OCI-LY7 (cell line): ENCODE measurements at regions not wholly inside any gene's neighbourhood (a gene's known extent, or its start where the extent isn't known, plus 50 kb on each side); places are given as distances from the start of the nearest gene placed in this dataset.

Source experiments
- BruUV-seq: library from RNA; stranded (reverse); fragments of 400-500 nt; replicated peaks from 2 replicates; lab custom pipeline; 2021; lab: Mats Ljungman, UMichigan
- CTCF ChIA-PET: fragments of 300-600 bp; sonication (Branson Sonifier 250); formaldehyde crosslinking; loops from one replicate; lab custom pipeline; 2022; ENCODE audit warnings: antibody characterized with exemption; ENCODE audit not compliant: unreplicated experiment; lab: Charles Lee
- POLR2A ChIA-PET: fragments of 300-600 bp; sonication (Branson Sonifier 250); formaldehyde crosslinking; loops from one replicate; lab custom pipeline; 2022; ENCODE audit warnings: antibody characterized with exemption; lab: Charles Lee
- DNase-seq: peaks from one replicate; pipeline ENCODE4 v3.0.0-alpha.2; 2015; ENCODE audit warnings: low spot score
- H2AFZ ChIP-seq: fragments of 200-600 bp; sonication (generic), shearing (Covaris generic); 2 replicates; pipeline ENCODE4 v1.6.1; 2014; ENCODE audit warnings: mild to moderate bottlenecking, antibody characterized with exemption, low read length, moderate library complexity
- H3K27ac ChIP-seq: fragments of 200-600 bp; sonication (generic); 2 replicates; pipeline ENCODE4 v1.5.1; 2014; ENCODE audit warnings: mixed run types, low read depth, mild to moderate bottlenecking, moderate library complexity, low read length, inconsistent platforms; ENCODE audit not compliant: poor library complexity, severe bottlenecking
- H3K36me3 ChIP-seq: fragments of 200-600 bp; sonication (generic); 2 replicates; pipeline ENCODE4 v1.6.1; 2014; ENCODE audit warnings: mild to moderate bottlenecking, antibody characterized with exemption, low read length, moderate library complexity, mixed read lengths; ENCODE audit not compliant: insufficient read depth
- H3K4me1 ChIP-seq: fragments of 200-600 bp; sonication (generic); 2 replicates; pipeline ENCODE4 v1.5.1; 2014; ENCODE audit warnings: mild to moderate bottlenecking, low read length; ENCODE audit not compliant: insufficient read depth, poor library complexity, severe bottlenecking
- H3K4me2 ChIP-seq: fragments of 200-600 bp; sonication (generic); 2 replicates; pipeline ENCODE4 v1.6.1; 2014; ENCODE audit warnings: mild to moderate bottlenecking, low read length
- H3K4me3 ChIP-seq: fragments of 200-600 bp; sonication (generic); 2 replicates; pipeline ENCODE4 v1.5.1; 2014; ENCODE audit warnings: mild to moderate bottlenecking, low read depth, low read length; ENCODE audit not compliant: poor library complexity, severe bottlenecking
- H3K79me2 ChIP-seq: fragments of 200-600 bp; sonication (generic); 2 replicates; pipeline ENCODE4 v1.6.1; 2016; ENCODE audit warnings: low read depth, mild to moderate bottlenecking, low read length, moderate library complexity, mixed read lengths; ENCODE audit not compliant: insufficient read depth
- H3K9me2 ChIP-seq: fragments of 200-600 bp; sonication (generic); 2 replicates; pipeline ENCODE4 v1.6.1; 2016; ENCODE audit warnings: mild to moderate bottlenecking, low read length, mixed read lengths; ENCODE audit not compliant: insufficient read depth
- H3K9me3 ChIP-seq: fragments of 200-600 bp; sonication (generic); 2 replicates; pipeline ENCODE4 v1.6.1; 2014; ENCODE audit warnings: mild to moderate bottlenecking, mixed run types, low read length, mixed read lengths
- H4K20me1 ChIP-seq: fragments of 200-600 bp; sonication (generic); 2 replicates; pipeline ENCODE4 v1.6.1; 2014; ENCODE audit warnings: mild to moderate bottlenecking, antibody characterized with exemption, low read length, moderate library complexity, mixed read lengths; ENCODE audit not compliant: insufficient read depth
- EZH2phosphoT487 ChIP-seq: fragments of 200-600 bp; sonication (generic); IDR thresholded peaks from 2 replicates; pipeline ENCODE4 v1.6.1; 2018; ENCODE audit warnings: low read depth, borderline replicate concordance, mild to moderate bottlenecking, mixed run types, antibody characterized with exemption, low read length, moderate library complexity, mixed read lengths
- intact Hi-C: fragments of 100-400 bp; cut with micrococcal nuclease; formaldehyde crosslinking; loops from one replicate; pipeline ENCODE4 v1.10.0; 2022; ENCODE audit not compliant: unreplicated experiment
- TF ChIP-seq, protein P1 (sequence below): fragments of 200-600 bp; sonication (generic); conservative IDR thresholded peaks from 2 replicates; pipeline ENCODE4 v1.5.1; 2014; ENCODE audit warnings: mild to moderate bottlenecking, antibody characterized with exemption, low read length, moderate library complexity, mixed read lengths

DNA sequence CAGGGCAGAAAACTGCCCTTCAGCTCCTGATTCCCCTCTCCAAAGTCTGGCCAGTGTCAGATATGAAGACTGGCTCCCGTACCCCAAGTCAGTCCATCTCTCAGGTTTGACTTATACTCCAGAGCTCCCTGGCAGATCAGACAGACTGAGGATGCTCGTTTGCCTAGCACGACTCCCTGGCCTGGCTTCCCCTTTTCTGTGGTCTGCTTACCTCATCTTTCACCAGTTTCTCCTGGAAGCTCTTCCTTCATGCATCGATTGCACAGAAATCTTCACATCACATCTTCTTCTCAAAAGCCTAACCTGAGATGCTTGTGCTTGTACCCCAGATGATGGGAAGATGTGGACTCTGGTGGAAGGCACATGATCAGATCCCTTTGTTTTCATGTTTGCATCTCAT, 387.9 kb upstream of the POU3F3 start:
- no peaks in the 10 kb centered on the region for H3K4me1 ChIP-seq
- CTCF ChIA-PET, result no interaction called here

DNA sequence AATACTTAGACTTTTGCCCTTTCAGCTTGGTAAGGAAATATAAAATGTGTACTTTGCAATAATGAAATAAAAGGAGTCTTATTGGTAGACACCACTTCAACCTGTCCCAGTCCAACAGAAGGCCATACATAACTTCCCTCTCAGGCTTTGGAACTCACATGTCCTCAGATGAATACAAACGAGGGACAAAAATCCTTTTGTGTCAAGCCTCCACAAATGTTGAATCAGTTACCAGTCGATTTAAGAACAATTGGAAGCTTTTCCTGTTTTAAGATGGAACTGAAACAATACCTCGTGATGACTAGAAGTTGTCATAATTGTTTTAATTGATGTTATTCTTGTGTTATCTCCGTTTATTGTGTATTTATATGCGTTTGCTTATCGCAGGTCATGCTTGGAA, 385.1 kb upstream of the POU3F3 start:
- H3K9me2 ChIP-seq, result no peaks in the 10 kb centered on the region
- no TSS peak for BruUV-seq
- no peaks in the 10 kb centered on the region for H3K36me3 ChIP-seq
- no peaks in the 10 kb centered on the region for H4K20me1 ChIP-seq
- POLR2A ChIA-PET, result no interaction called here
- DNase-seq, result no peak
- no peaks in the 10 kb centered on the region for H3K9me3 ChIP-seq
- H3K4me3 ChIP-seq, result no peak overlapping the region
- intact Hi-C loops, result no loop called here
- TF ChIP-seq, protein P1, sequence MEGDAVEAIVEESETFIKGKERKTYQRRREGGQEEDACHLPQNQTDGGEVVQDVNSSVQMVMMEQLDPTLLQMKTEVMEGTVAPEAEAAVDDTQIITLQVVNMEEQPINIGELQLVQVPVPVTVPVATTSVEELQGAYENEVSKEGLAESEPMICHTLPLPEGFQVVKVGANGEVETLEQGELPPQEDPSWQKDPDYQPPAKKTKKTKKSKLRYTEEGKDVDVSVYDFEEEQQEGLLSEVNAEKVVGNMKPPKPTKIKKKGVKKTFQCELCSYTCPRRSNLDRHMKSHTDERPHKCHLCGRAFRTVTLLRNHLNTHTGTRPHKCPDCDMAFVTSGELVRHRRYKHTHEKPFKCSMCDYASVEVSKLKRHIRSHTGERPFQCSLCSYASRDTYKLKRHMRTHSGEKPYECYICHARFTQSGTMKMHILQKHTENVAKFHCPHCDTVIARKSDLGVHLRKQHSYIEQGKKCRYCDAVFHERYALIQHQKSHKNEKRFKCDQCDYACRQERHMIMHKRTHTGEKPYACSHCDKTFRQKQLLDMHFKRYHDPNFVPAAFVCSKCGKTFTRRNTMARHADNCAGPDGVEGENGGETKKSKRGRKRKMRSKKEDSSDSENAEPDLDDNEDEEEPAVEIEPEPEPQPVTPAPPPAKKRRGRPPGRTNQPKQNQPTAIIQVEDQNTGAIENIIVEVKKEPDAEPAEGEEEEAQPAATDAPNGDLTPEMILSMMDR, result no peak
- TF ChIP-seq EZH2phosphoT487, result no peak
- no peak overlapping the region for H2AFZ ChIP-seq
- no peak overlapping the region for H3K4me2 ChIP-seq
- H3K27ac ChIP-seq, result no peak overlapping the region
- CTCF ChIA-PET, result no interaction called here
- no peaks in the 10 kb centered on the region for H3K4me1 ChIP-seq
- H3K79me2 ChIP-seq, result no peaks in the 10 kb centered on the region

More for the DNA sequence above, 387.9 kb upstream of the POU3F3 start:
- DNase-seq, result no peak
- intact Hi-C loops, result no loop called here
- H3K36me3 ChIP-seq, result no peaks in the 10 kb centered on the region
- H3K4me3 ChIP-seq, result no peak overlapping the region
- POLR2A ChIA-PET, result interaction anchor here (0.6 kb wide), 1 partner anchor 23 kb away, joined by 5 read pairs; no protein-coding TSS in a partner anchor
- H2AFZ ChIP-seq, result no peak overlapping the region
- no TSS peak for BruUV-seq
- H3K9me2 ChIP-seq, result no peaks in the 10 kb centered on the region
- H3K4me2 ChIP-seq, result no peak overlapping the region
- no peaks in the 10 kb centered on the region for H3K79me2 ChIP-seq
- H3K9me3 ChIP-seq, result no peaks in the 10 kb centered on the region
- no peak overlapping the region for H3K27ac ChIP-seq
- TF ChIP-seq, protein P1, result no peak
- no peak for TF ChIP-seq EZH2phosphoT487
- no peaks in the 10 kb centered on the region for H4K20me1 ChIP-seq

DNA sequence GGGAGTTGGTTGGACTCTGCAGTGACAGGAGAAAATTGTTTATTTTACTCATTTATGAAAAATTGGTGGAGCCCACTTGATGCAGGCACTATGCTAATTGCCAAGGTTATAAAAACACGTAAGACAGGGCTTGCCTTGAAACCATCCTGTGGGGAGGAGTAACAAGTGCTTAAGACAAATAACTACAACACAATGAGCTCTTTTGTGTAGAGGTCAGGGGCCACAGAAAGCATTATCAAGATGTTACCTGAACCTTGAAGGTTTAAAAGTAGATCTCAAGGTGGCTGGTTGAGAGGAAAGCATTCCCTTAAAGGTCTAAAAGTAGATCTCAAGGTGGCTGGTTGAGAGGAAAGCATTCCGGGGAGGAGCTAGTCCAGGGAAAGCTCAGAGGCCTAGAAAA, 381.8 kb upstream of the POU3F3 start:
- no peak for DNase-seq
- TF ChIP-seq, protein P1, result no peak
- TF ChIP-seq EZH2phosphoT487, result no peak
- H3K36me3 ChIP-seq, result no peaks in the 10 kb centered on the region
- no TSS peak for BruUV-seq
- H3K27ac ChIP-seq, result no peak overlapping the region
- no peaks in the 10 kb centered on the region for H4K20me1 ChIP-seq
- no peak overlapping the region for H3K4me3 ChIP-seq
- no peaks in the 10 kb centered on the region for H3K79me2 ChIP-seq
- no peak overlapping the region for H3K4me2 ChIP-seq
- no peaks in the 10 kb centered on the region for H3K9me3 ChIP-seq
- H3K9me2 ChIP-seq, result no peaks in the 10 kb centered on the region
- ChIA-PET CTCF (no interaction called here), POLR2A (no interaction called here)
- intact Hi-C loops, result no loop called here
- no peaks in the 10 kb centered on the region for H3K4me1 ChIP-seq
- H2AFZ ChIP-seq, result no peak overlapping the region
